Tibial nerve (tissue), 4 donors: ENCODE measurements at regions not wholly inside any gene's neighbourhood (a gene's known extent, or its start where the extent isn't known, plus 50 kb on each side); places are given as distances from the start of the nearest gene placed in this dataset.

Source experiments
- EP300 ChIP-seq, 2 donors: sonication (generic); formaldehyde crosslinking; IDR thresholded peaks; one replicate each; pipeline ENCODE4 v1.6.1; 2017; ENCODE audit warnings: antibody characterized with exemption in 2 of 2, mild to moderate bottlenecking in 1 of 2
- POLR2A ChIP-seq, 2 donors: fragments of 450-650 bp; IDR thresholded peaks; one replicate each; pipeline ENCODE4 v1.6.1; 2017; ENCODE audit warnings: antibody characterized with exemption in 2 of 2, mild to moderate bottlenecking in 2 of 2, moderate library complexity in 2 of 2
- TF ChIP-seq, protein P1 (sequence below), 5 experiments: fragments of 200-600 bp in 3 of 5; fragments of 450-650 bp in 2 of 5; sonication (generic) in 3 of 5; IDR thresholded peaks; one replicate each; pipeline ENCODE4 v1.5.1; 2016 to 2019; ENCODE audit warnings: antibody characterized with exemption in 5 of 5, mild to moderate bottlenecking in 3 of 5, moderate library complexity in 2 of 5

- TF ChIP-seq EP300 (IDR thresholded peaks at IDR 0.05) (no peak), POLR2A (IDR thresholded peaks at IDR 0.05) (no peak)
- TF ChIP-seq, protein P1, sequence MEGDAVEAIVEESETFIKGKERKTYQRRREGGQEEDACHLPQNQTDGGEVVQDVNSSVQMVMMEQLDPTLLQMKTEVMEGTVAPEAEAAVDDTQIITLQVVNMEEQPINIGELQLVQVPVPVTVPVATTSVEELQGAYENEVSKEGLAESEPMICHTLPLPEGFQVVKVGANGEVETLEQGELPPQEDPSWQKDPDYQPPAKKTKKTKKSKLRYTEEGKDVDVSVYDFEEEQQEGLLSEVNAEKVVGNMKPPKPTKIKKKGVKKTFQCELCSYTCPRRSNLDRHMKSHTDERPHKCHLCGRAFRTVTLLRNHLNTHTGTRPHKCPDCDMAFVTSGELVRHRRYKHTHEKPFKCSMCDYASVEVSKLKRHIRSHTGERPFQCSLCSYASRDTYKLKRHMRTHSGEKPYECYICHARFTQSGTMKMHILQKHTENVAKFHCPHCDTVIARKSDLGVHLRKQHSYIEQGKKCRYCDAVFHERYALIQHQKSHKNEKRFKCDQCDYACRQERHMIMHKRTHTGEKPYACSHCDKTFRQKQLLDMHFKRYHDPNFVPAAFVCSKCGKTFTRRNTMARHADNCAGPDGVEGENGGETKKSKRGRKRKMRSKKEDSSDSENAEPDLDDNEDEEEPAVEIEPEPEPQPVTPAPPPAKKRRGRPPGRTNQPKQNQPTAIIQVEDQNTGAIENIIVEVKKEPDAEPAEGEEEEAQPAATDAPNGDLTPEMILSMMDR (IDR thresholded peaks at IDR 0.05), result no peak
Measured at GRCh38 chr7:153027904-153028303, 268.4 kb downstream of the ACTR3B start.
